A172 (cell line): ENCODE measurements at regions not wholly inside any gene's neighbourhood (a gene's known extent, or its start where the extent isn't known, plus 50 kb on each side); places are given as distances from the start of the nearest gene placed in this dataset.

Source experiments
- DNase-seq: peaks from one replicate; pipeline ENCODE4 v3.0.0-alpha.2; 2015; ENCODE audit warnings: low spot score

- peak; percentile 67 for DNase-seq
Measured at GRCh38 chr10:7027913-7028808, 382.7 kb downstream of the SFMBT2 start.

DNA sequence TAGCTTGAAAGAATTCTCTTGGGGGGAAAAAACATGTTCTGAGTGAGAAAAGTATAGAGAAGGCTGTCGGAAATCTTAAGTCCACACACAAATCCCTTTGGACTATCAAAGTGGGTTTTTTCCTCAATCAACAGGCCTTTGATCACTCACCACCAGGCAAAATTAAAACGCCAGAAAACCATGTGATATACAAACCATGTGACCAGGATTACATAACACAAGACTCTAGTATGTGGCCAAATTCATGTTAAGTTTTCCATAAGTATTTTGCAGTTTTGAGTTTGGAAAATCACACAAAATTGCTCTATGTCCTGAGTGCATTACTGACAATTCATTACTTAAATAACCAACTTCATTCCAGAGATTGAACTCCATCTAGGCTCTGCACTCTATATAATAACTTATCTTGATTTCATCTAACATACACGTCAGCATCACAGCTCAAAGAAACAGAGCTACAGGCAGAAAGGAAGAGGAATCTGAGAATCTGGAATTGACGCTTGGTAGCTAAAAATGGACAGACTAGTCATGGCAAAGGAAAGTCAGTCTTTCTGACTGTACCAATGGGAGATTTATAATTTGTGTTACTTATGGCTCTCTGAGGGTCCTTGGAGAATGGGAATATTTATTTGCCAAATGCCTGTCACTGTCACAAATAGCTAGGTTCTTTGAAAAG lies 383.5 kb downstream of the SFMBT2 start:
- DNase-seq = no peak

- DNase-seq = no peak
Measured at GRCh38 chr10:7026818-7027217, 384.0 kb downstream of the SFMBT2 start.

- no peak for DNase-seq
Measured at GRCh38 chr10:7025296-7025695, 385.5 kb downstream of the SFMBT2 start.

- peak; percentile 6 for DNase-seq
Measured at GRCh38 chr10:7015457-7015856, 395.4 kb downstream of the SFMBT2 start.

- DNase-seq = no peak
Measured at GRCh38 chr10:7014721-7015120, 396.1 kb downstream of the SFMBT2 start.

- no peak for DNase-seq
Measured at GRCh38 chr10:7011994-7012393, 398.8 kb downstream of the SFMBT2 start.

GRCh38 chr10:7008645-7009044 lies 402.2 kb downstream of the SFMBT2 start:
- no peak for DNase-seq

GRCh38 chr10:7007600-7008190 lies 403.1 kb downstream of the SFMBT2 start:
- DNase-seq = no peak

GRCh38 chr10:7006566-7006965 lies 404.3 kb downstream of the SFMBT2 start:
- no peak for DNase-seq

GRCh38 chr10:7003831-7004395 lies 406.9 kb downstream of the SFMBT2 start:
- DNase-seq = no peak

GRCh38 chr10:7000061-7000460 lies 410.8 kb downstream of the SFMBT2 start:
- DNase-seq = no peak

DNA sequence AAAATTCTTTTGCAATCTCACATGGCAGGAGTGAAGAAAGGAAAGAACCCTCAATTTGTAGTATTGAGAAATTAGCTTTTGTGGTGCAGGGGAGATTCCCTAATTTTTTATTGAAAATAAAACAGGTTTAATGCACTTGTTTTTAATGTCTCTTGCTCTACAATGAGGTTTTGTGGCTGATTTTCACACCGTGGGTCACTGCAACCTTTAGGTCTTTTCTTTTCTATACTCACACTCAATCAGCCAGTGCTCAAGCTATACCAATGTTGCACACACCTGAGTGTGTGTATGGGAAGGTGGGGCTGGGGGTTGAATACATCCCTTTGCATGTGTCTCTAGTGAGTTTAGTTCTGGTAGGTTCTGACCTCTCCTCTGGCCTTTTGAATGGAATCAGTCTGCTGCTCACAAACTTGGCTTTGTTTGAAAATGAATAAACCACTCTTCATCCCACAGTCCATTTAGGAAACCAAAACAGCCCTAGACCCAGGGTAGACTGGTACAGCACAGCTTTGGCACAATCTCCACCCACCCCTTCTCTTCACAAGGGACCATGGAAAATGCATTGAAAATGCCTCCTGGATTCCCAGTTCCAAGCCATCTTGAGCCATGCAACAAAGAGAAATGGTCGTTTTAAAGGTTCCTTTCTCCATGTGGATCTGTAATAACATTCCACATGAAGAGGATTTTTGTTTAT lies 411.5 kb downstream of the SFMBT2 start:
- DNase-seq = no peak

DNA sequence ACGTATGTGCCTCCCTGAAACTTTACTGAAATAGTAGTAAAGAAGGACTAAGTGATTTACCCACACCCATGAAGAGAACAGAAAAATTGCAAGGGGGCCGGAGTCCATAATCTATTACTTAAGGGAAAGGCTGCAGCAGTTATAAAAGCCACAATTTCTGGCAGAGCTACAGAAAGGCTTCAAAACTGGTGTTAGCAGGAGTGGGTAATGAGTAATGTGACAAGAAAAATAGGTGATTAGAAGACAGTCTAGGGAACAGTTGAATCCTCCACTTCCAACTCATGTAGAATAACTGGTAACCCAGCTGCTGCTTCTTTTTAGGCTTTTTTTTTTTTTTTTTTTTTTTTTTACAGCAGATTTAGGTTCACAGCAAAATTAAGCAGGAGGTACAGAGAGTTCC lies 413.3 kb downstream of the SFMBT2 start:
- no peak for DNase-seq

DNA sequence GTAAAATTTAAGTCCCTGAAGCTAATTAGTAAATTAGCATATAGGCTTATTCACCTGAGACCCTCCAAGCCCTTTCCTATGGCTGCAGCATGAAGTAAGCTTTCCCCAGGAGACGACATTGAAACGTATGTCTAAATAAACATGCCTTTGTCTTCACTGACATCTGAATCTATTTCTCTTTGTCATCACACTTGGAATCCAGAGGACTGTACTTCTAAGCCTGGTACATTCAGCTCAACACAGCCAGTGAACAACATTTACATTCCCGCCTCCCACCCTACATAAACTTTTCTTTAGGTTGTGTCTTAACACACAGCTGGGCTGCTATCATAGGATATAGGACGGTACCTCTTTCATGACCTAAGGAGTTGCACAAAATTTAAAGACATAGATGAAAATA lies 414.4 kb downstream of the SFMBT2 start:
- DNase-seq = no peak

GRCh38 chr10:6995831-6996230 lies 415.0 kb downstream of the SFMBT2 start:
- DNase-seq = no peak

- DNase-seq = no peak
Measured at GRCh38 chr10:6995341-6995740, 415.3 kb upstream of the PRKCQ start.

- no peak for DNase-seq
Measured at GRCh38 chr10:6990891-6991290, 410.8 kb upstream of the PRKCQ start.

DNA sequence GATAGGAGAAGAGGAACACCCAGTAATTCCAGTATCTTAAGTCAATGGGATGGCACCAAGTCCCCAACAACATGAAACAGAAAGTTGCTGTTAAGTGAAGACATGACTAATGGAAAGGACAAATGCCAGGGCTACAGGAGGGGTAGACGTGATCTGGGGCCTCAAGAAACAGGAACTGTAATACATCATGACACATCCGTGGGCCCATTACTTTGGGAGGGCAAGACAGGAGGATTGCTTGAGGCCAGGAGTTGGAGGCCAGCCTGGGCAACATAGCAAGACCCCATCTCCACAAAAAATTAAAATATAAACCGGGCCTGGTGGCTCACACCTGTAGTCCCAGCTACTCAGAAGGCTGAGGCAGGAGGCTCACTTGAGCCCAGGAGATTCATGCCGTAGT lies 408.6 kb upstream of the PRKCQ start:
- no peak for DNase-seq

DNA sequence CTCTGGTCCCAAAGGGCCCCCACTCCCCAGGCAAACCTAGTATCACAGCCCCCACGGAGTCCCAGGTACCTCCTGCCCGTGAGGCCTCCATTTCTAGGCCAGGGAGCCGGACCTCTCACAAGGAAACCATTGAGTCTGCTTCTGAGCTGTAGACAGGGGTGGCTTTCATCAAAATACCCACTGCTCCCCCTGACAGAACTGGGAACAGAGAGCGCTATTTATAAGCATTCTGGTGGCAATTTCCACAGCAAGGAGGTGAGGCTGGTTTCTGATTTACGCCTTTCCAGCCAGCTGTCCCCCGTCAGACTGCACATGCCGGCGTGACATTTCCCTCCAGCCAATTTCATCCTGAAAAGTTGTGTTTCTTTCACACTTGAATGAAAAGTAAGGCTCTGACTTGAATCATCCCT lies 407.5 kb upstream of the PRKCQ start:
- DNase-seq = no peak

DNA sequence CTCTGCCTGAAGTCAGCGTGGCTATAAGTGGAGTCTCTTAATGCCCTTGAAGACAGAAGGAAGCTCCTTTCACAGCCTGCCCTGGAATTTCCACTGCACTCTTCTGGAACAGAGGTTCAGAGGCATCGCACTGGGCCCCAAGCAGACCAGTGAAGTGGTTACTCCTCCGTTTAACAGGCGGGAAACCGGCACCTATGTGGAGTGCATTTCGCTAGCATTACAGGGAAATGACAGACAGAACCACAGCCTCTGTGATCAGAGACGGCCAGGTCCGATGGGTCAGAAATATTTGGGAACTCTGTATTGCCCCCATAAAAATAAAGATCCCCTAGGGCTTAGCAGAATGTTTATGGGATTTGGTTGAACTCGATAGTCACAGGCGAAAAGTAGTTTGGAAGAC lies 406.9 kb upstream of the PRKCQ start:
- no peak for DNase-seq

DNA sequence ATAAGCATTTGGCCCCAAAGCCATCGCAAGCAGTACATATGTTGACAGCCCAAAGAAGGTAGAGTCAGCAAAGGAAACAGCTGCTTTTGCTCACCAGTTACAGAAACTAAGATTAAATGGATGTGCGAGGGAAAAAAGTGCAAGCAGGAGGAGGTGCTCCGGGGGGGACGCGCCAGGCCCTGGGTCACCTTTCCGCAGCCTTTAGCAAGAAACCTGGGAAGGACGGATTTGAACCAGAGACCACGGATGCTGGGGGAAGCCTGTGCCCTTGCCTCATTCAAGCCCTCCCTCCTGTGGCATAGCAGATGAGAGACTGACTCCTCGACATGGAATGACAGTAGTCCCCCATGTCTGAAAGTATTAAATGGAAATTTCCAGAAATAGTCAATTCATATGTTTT lies 405.6 kb upstream of the PRKCQ start:
- no peak for DNase-seq
